ENCODE measurements at regions not wholly inside any gene's neighbourhood (a gene's known extent, or its start where the extent isn't known, plus 50 kb on each side); places are given as distances from the start of the nearest gene placed in this dataset.

DNA sequence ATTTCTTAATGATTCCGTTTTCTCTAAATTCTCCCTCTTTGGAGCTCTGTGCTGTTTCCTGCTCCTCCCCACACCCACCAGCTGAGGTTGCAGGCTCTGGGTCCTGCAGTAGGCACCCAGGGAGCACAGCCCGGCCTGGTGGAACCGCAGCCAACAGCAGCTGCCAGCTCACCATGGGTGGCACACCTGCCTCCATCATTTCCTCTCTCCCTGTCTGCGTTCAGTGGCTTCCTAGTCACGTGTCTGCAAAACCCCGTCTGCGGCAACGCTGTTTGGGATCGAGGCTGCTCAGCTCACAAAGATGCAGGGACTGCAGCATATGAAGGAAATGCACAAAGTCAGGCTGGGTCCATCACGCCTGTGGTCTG is 367.8 kb downstream of the IRX2 start:
- H3K79me2 ChIP-seq (ENCODE audit: control insufficient read depth in 1 of 2, insufficient read depth in 2 of 2, low read length in 2 of 2), result no peaks in the 10 kb centered on the region
- no peaks in the 10 kb centered on the region for H3K36me3 ChIP-seq (ENCODE audit: control insufficient read depth in 2 of 4, insufficient read depth in 4 of 4, low read length in 3 of 4)
- H2AFZ ChIP-seq (ENCODE audit: low read length), result no peak overlapping the region
- no peaks in the 10 kb centered on the region for H3K9me3 ChIP-seq (ENCODE audit: insufficient read depth in 2 of 2, low read depth in 1 of 2, low read length in 1 of 2)
- H3K18ac ChIP-seq (ENCODE audit: extremely low read depth, low read length), result no peak overlapping the region
- H3K56ac ChIP-seq (replicated peaks; ENCODE audit: insufficient read length, low read depth, low read length), result no peak overlapping the region
- H2AK5ac ChIP-seq (ENCODE audit: low read depth, low read length), result no peak overlapping the region
- H2BK5ac ChIP-seq (ENCODE audit: low read depth, low read length), result no peak overlapping the region
- H4K20me1 ChIP-seq (replicated peaks in 1 of 2; ENCODE audit: control insufficient read depth in 1 of 2, insufficient read depth in 2 of 2, low read length in 2 of 2), result no peaks in the 10 kb centered on the region
- no peaks in the 10 kb centered on the region for H3K23me2 ChIP-seq (ENCODE audit: low read depth, low read length)
- WGBS, 2 experiments (ENCODE audit: extremely low coverage in 1 of 2, insufficient coverage in 1 of 2, insufficient read length in 1 of 2, insufficient replicate concordance in 2 of 2, low coverage in 1 of 2, low lambda C conversion rate in 2 of 2, missing lambda C conversion rate in 1 of 2), result 85% methylated on average over 10 of the region's 10 CpGs; no CpG with 5 or more reads in 1 of the 2 experiments
- H2BK120ac ChIP-seq (replicated peaks; ENCODE audit: low read depth, low read length), result no peak overlapping the region
- no peak overlapping the region for H3K14ac ChIP-seq (ENCODE audit: insufficient read length)
- H4K5ac ChIP-seq (ENCODE audit: insufficient read length, low read depth, low read length), result no peak overlapping the region
- no peaks in the 10 kb centered on the region for H3K79me1 ChIP-seq (ENCODE audit: low read depth, low read length)
- H3K4me1 ChIP-seq (replicated peaks in 1 of 4; ENCODE audit: control insufficient read depth in 3 of 4, insufficient read depth in 4 of 4, low read length in 3 of 4), result no peaks in the 10 kb centered on the region
- CTCF ChIA-PET (ENCODE audit: partially characterized antibody), result interaction anchor here (0.8 to 0.9 kb wide), 2 partner anchors 32 to 79 kb away, joined by 3 read pairs; no protein-coding TSS in a partner anchor
- H2BK12ac ChIP-seq (ENCODE audit: low read depth, low read length), result no peak overlapping the region
- no peak overlapping the region for H3K4me2 ChIP-seq (ENCODE audit: insufficient read depth in 1 of 2, low read depth in 2 of 2, low read length in 2 of 2)
- no peak overlapping the region for H3K4ac ChIP-seq (replicated peaks; ENCODE audit: insufficient read length, low read depth, low read length)
- no peak overlapping the region for H4K91ac ChIP-seq (replicated peaks; ENCODE audit: insufficient read length, low read length)
- no peak overlapping the region for H2BK20ac ChIP-seq (ENCODE audit: low read length)
- no peak overlapping the region for H4K8ac ChIP-seq (ENCODE audit: extremely low read depth, insufficient read depth, low read length)
- POLR2A ChIA-PET (ENCODE audit: partially characterized antibody), result no interaction called here
- no peak overlapping the region for H3K27ac ChIP-seq (ENCODE audit: low read depth, low read length)
- H3K23ac ChIP-seq (ENCODE audit: insufficient read length), result no peak overlapping the region
- FAIRE-seq (no peak), DNase-seq (ENCODE audit: low read depth in 1 of 2, low spot score in 2 of 2) (no peak)
- no peak overlapping the region for H2BK15ac ChIP-seq (ENCODE audit: low read length)
- no peak overlapping the region for H3K4me3 ChIP-seq (ENCODE audit: extremely low read depth in 1 of 4, insufficient read depth in 2 of 4, low read depth in 3 of 4, low read length in 4 of 4)
- no peak overlapping the region for H3K9ac ChIP-seq (replicated peaks in 1 of 4; ENCODE audit: extremely low read depth in 1 of 4, low read depth in 3 of 4, low read length in 3 of 4)
- H3K27me3 ChIP-seq (replicated peaks in 1 of 4; ENCODE audit: control insufficient read depth in 3 of 4, extremely low read depth in 1 of 4, insufficient read depth in 3 of 4, low read length in 3 of 4), result no peaks in the 10 kb centered on the region
- TF ChIP-seq PHF8 (conservative IDR thresholded peaks at IDR 0.05; ENCODE audit: low read depth, low read length), result no peak
- TF ChIP-seq JUND (IDR thresholded peaks at IDR 0.05; ENCODE audit: low read length), result no peak
- TF ChIP-seq RNF2 (IDR thresholded peaks at IDR 0.05; ENCODE audit: borderline replicate concordance, low read depth, low read length, missing control alignments, poor library complexity, severe bottlenecking), result no peak
- TF ChIP-seq RBBP5 (IDR thresholded peaks at IDR 0.05; ENCODE audit: borderline replicate concordance, low read depth, low read length), result no peak
- TF ChIP-seq, protein P1, sequence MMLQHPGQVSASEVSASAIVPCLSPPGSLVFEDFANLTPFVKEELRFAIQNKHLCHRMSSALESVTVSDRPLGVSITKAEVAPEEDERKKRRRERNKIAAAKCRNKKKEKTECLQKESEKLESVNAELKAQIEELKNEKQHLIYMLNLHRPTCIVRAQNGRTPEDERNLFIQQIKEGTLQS (IDR thresholded peaks at IDR 0.05; ENCODE audit: insufficient read depth, low read depth, low read length), result no peak
- TF ChIP-seq KDM5A (IDR thresholded peaks at IDR 0.05; ENCODE audit: low read length), result no peak
- TF ChIP-seq NANOG (IDR thresholded peaks at IDR 0.05; ENCODE audit: insufficient read depth, low read depth, low read length, poor library complexity, severe bottlenecking), result no peak
- no peak for TF ChIP-seq SP1 (IDR thresholded peaks at IDR 0.05; ENCODE audit: low read depth, low read length)
- no peak for TF ChIP-seq POU5F1 (IDR thresholded peaks at IDR 0.05; ENCODE audit: low read depth, low read length)
- TF ChIP-seq POLR2A (IDR thresholded peaks at IDR 0.05; ENCODE audit: control extremely low read depth in 1 of 2, low read depth in 2 of 2, low read length in 2 of 2), result no peak
- no peak for TF ChIP-seq EP300 (IDR thresholded peaks at IDR 0.05; ENCODE audit: borderline replicate concordance in 1 of 2, low read depth in 2 of 2, low read length in 2 of 2)
- no peak for TF ChIP-seq KDM1A (IDR thresholded peaks at IDR 0.05; ENCODE audit: borderline replicate concordance, low read length)
- TF ChIP-seq ZNF274 (IDR thresholded peaks at IDR 0.05; ENCODE audit: borderline replicate concordance, extremely low read depth, low read length), result no peak
- no peak for TF ChIP-seq JUN (IDR thresholded peaks at IDR 0.05; ENCODE audit: low read depth, low read length)
- TF ChIP-seq YY1 (IDR thresholded peaks at IDR 0.05; ENCODE audit: low read depth, low read length), result no peak

Measured in H1 (cell line).